ENCODE measurements at regions not wholly inside any gene's neighbourhood (a gene's known extent, or its start where the extent isn't known, plus 50 kb on each side); places are given as distances from the start of the nearest gene placed in this dataset.

DNA sequence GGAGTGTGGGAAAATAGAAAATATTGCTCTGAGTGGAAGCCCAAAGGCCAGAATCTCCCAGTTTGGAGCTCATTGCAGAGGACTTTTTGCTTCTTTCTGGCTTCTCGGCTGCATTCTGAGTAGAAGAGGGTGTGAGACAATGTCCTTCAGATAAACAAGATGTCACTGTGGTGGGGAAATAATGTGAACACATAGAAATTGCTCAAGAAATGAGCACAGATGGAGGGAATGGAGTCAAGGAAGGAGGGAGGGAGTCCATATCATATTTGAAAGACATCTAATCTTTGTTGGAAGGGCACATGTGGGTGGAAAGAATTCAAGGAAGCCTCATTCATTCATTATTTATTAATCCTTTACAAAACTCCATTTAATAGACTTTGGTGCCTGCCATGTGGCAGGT is 145.3 kb downstream of the FAM43A start:
- no peaks in the 10 kb centered on the region for H3K9me3 ChIP-seq (ENCODE audit: control extremely low read depth in 1 of 3, control insufficient read depth in 2 of 3, insufficient read depth in 1 of 3, low read length in 2 of 3)
- DNase-seq (no peak), ATAC-seq (ENCODE audit: low read depth) (no peak)
- no peak overlapping the region for H3K4me3 ChIP-seq (ENCODE audit: control extremely low read depth in 1 of 5, extremely low read depth in 1 of 5, insufficient read depth in 1 of 5, low read depth in 2 of 5, low read length in 4 of 5)
- Mint-ChIP-seq H3K27me3 (no peaks in the 10 kb centered on the region), H3K9me3 (ENCODE audit: insufficient read depth) (no peaks in the 10 kb centered on the region), H3K4me1 (no peaks in the 10 kb centered on the region), H3K27ac (no peak overlapping the region), H3K4me3 (no peak overlapping the region)
- ChIA-PET POLR2A (no interaction called here), CTCF (no interaction called here)
- no peaks in the 10 kb centered on the region for H3K79me2 ChIP-seq (ENCODE audit: control insufficient read depth, insufficient read depth, low read length)
- no peaks in the 10 kb centered on the region for H3K4me1 ChIP-seq (ENCODE audit: control insufficient read depth in 2 of 2, insufficient read depth in 2 of 2, low read length in 2 of 2)
- H3K4me2 ChIP-seq (replicated peaks; ENCODE audit: low read depth, low read length, poor library complexity, severe bottlenecking), result no peak overlapping the region
- no peak overlapping the region for H3K27ac ChIP-seq (ENCODE audit: low read length in 2 of 2)
- H3K9ac ChIP-seq (ENCODE audit: low read length), result no peak overlapping the region
- H4K20me1 ChIP-seq (ENCODE audit: control insufficient read depth, insufficient read depth, low read length, poor library complexity, severe bottlenecking), result no peaks in the 10 kb centered on the region
- intact Hi-C loops (cut with micrococcal nuclease), result no loop called here
- H3K36me3 ChIP-seq (replicated peaks in 1 of 2; ENCODE audit: control extremely low read depth in 1 of 2, control insufficient read depth in 1 of 2, extremely low read depth in 1 of 2, insufficient read depth in 2 of 2, low read length in 1 of 2), result no peaks in the 10 kb centered on the region
- 100% methylated on average over 1 of the region's 1 CpG for WGBS (ENCODE audit: insufficient coverage)
- no peaks in the 10 kb centered on the region for H3K27me3 ChIP-seq (replicated peaks in 1 of 4; ENCODE audit: control extremely low read depth in 1 of 4, control insufficient read depth in 3 of 4, insufficient read depth in 4 of 4, low read length in 3 of 4)
- H2AFZ ChIP-seq (ENCODE audit: insufficient read depth, low read depth, low read length, poor library complexity, severe bottlenecking), result no peak overlapping the region
- TF ChIP-seq, protein P1, sequence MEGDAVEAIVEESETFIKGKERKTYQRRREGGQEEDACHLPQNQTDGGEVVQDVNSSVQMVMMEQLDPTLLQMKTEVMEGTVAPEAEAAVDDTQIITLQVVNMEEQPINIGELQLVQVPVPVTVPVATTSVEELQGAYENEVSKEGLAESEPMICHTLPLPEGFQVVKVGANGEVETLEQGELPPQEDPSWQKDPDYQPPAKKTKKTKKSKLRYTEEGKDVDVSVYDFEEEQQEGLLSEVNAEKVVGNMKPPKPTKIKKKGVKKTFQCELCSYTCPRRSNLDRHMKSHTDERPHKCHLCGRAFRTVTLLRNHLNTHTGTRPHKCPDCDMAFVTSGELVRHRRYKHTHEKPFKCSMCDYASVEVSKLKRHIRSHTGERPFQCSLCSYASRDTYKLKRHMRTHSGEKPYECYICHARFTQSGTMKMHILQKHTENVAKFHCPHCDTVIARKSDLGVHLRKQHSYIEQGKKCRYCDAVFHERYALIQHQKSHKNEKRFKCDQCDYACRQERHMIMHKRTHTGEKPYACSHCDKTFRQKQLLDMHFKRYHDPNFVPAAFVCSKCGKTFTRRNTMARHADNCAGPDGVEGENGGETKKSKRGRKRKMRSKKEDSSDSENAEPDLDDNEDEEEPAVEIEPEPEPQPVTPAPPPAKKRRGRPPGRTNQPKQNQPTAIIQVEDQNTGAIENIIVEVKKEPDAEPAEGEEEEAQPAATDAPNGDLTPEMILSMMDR (IDR thresholded peaks at IDR 0.05), result no peak
- no peak for TF ChIP-seq EZH2 (IDR thresholded peaks at IDR 0.05; ENCODE audit: borderline replicate concordance, insufficient read depth, low read depth, low read length, poor library complexity, severe bottlenecking)

DNA sequence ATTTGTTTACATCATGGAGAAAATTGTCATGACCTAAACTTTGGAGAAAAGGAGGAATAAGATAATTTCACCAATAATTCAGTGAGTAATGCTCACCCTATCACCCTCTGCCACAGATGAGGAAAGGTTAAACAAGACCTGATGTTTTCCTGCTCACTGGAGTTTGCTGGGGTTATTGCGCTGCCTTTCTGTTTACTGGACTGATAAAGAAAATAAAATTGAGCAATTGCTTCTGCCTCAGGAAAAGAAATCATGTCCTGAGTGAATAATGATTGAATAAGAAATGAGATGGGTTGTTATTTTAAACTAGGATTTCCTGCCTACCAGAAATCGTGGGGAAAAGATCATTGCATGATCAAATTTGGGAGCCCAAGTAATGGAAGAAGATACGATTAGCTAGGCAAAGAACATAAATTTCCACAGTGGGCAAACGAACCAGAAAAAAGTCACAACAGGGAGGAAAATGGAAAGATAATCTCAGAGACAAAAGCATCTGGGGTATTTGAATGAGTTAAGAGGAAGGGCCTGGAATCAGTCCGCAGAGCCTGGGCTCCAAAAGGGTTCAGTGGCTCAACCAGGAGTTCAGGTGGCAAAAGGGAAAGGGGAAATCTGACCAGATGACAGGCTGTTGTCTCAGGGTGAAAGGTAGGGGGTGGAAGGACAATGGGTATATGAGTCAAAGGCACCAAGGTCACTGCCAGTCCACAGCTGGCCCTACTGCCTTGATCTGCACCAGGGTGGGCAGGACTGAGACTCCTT is 146.8 kb downstream of the FAM43A start:
- no peaks in the 10 kb centered on the region for H3K27me3 ChIP-seq (replicated peaks in 1 of 4; ENCODE audit: control extremely low read depth in 1 of 4, control insufficient read depth in 3 of 4, insufficient read depth in 4 of 4, low read length in 3 of 4)
- TF ChIP-seq, protein P1 (IDR thresholded peaks at IDR 0.05), result no peak
- no peak for TF ChIP-seq EZH2 (IDR thresholded peaks at IDR 0.05; ENCODE audit: borderline replicate concordance, insufficient read depth, low read depth, low read length, poor library complexity, severe bottlenecking)
- Mint-ChIP-seq H3K9me3 (ENCODE audit: insufficient read depth) (no peaks in the 10 kb centered on the region), H3K4me3 (no peak overlapping the region), H3K27me3 (no peaks in the 10 kb centered on the region), H3K27ac (no peak overlapping the region), H3K4me1 (no peaks in the 10 kb centered on the region)
- H4K20me1 ChIP-seq (ENCODE audit: control insufficient read depth, insufficient read depth, low read length, poor library complexity, severe bottlenecking), result no peaks in the 10 kb centered on the region
- ATAC-seq (ENCODE audit: low read depth) (no peak), DNase-seq (no peak)
- CTCF ChIA-PET, result no interaction called here
- H3K9ac ChIP-seq (ENCODE audit: low read length), result no peak overlapping the region
- intact Hi-C loops (cut with micrococcal nuclease), result no loop called here
- POLR2A ChIA-PET, result no interaction called here
- no peak overlapping the region for H3K4me3 ChIP-seq (ENCODE audit: control extremely low read depth in 1 of 5, extremely low read depth in 1 of 5, insufficient read depth in 1 of 5, low read depth in 2 of 5, low read length in 4 of 5)
- no peak overlapping the region for H3K27ac ChIP-seq (ENCODE audit: low read length in 2 of 2)
- no peaks in the 10 kb centered on the region for H3K36me3 ChIP-seq (replicated peaks in 1 of 2; ENCODE audit: control extremely low read depth in 1 of 2, control insufficient read depth in 1 of 2, extremely low read depth in 1 of 2, insufficient read depth in 2 of 2, low read length in 1 of 2)
- H3K4me1 ChIP-seq (ENCODE audit: control insufficient read depth in 2 of 2, insufficient read depth in 2 of 2, low read length in 2 of 2), result no peaks in the 10 kb centered on the region
- H2AFZ ChIP-seq (ENCODE audit: insufficient read depth, low read depth, low read length, poor library complexity, severe bottlenecking), result no peak overlapping the region
- H3K9me3 ChIP-seq (ENCODE audit: control extremely low read depth in 1 of 3, control insufficient read depth in 2 of 3, insufficient read depth in 1 of 3, low read length in 2 of 3), result no peaks in the 10 kb centered on the region
- 92% methylated on average over 5 of the region's 5 CpGs for WGBS (ENCODE audit: insufficient coverage)
- no peak overlapping the region for H3K4me2 ChIP-seq (replicated peaks; ENCODE audit: low read depth, low read length, poor library complexity, severe bottlenecking)
- H3K79me2 ChIP-seq (ENCODE audit: control insufficient read depth, insufficient read depth, low read length), result no peaks in the 10 kb centered on the region

Data from B cell (primary cell).